Natural killer cell (primary cell): ENCODE measurements at regions not wholly inside any gene's neighbourhood (a gene's known extent, or its start where the extent isn't known, plus 50 kb on each side); places are given as distances from the start of the nearest gene placed in this dataset.
A peak's percentile ranks its signal among the peaks of the same experiment; 100 is the strongest.

Experiments used
- ATAC-seq, 3 donors: fragments of 150-1000 bp in 2 of 3; fragments of 200-7000 bp in 1 of 3; cut with Tn5 transposase; 1 replicate in 1 of 3; 2 replicates in 2 of 3; pipeline ENCODE4 v1.10.0; 2021; ENCODE audit warnings: mild to moderate bottlenecking in 2 of 3, moderate library complexity in 2 of 3
- DNase-seq, 2 donors: peaks; one replicate each; pipeline versions ENCODE4 v3.0.0 to v3.0.0-alpha.2; 2013 to 2021; ENCODE audit warnings: mixed read lengths in 1 of 2
- H3K27ac ChIP-seq: one replicate; pipeline ENCODE4 v1.5.1; 2013; ENCODE audit warnings: mild to moderate bottlenecking, low read length
- H3K27me3 ChIP-seq: one replicate; pipeline ENCODE4 v1.6.1; 2013; ENCODE audit warnings: low read length; ENCODE audit not compliant: control insufficient read depth, insufficient read depth
- H3K36me3 ChIP-seq: one replicate; pipeline ENCODE4 v1.6.1; 2013; ENCODE audit warnings: low read length; ENCODE audit not compliant: control insufficient read depth, insufficient read depth
- H3K4me1 ChIP-seq: one replicate; pipeline ENCODE4 v1.6.1; 2013; ENCODE audit warnings: low read length; ENCODE audit not compliant: control insufficient read depth, insufficient read depth
- H3K4me3 ChIP-seq: one replicate; pipeline ENCODE4 v1.5.1; 2013; ENCODE audit warnings: low read length
- H3K9me3 ChIP-seq: one replicate; pipeline ENCODE4 v1.6.1; 2013; ENCODE audit warnings: low read length; ENCODE audit not compliant: control insufficient read depth, insufficient read depth
- H3K27ac Mint-ChIP-seq, 2 donors: one replicate each; pipeline ENCODE4 v1.8.0; 2022; ENCODE audit warnings: mild to moderate bottlenecking in 2 of 2, mixed read lengths in 2 of 2, moderate library complexity in 1 of 2
- H3K27me3 Mint-ChIP-seq, 2 donors: one replicate each; pipeline ENCODE4 v1.8.0; 2022; ENCODE audit warnings: low read depth in 2 of 2, mixed read lengths in 2 of 2
- H3K36me3 Mint-ChIP-seq: one replicate; pipeline ENCODE4 v1.8.0; 2022; ENCODE audit warnings: mixed read lengths
- H3K4me1 Mint-ChIP-seq, 2 donors: one replicate each; pipeline ENCODE4 v1.8.0; 2022; ENCODE audit warnings: mixed read lengths in 2 of 2
- H3K4me3 Mint-ChIP-seq: one replicate; pipeline ENCODE4 v1.8.0; 2022; ENCODE audit warnings: mild to moderate bottlenecking, moderate library complexity, mixed read lengths
- H3K9me3 Mint-ChIP-seq, 2 donors: one replicate each; pipeline ENCODE4 v1.8.0; 2022; ENCODE audit warnings: mixed read lengths in 2 of 2
- WGBS: methylation state at CpG from one replicate; pipeline ENCODE4 v1.1.7; 2013; ENCODE audit warnings: missing lambda C conversion rate; ENCODE audit not compliant: insufficient coverage; 5-methylcytosine and 5-hydroxymethylcytosine counted together
- intact Hi-C: fragments of 100-400 bp; cut with micrococcal nuclease; formaldehyde crosslinking; loops from one replicate; pipeline ENCODE4 v1.14.2; 2022
- TF ChIP-seq, protein P1 (sequence below): fragments of 200-600 bp; IDR thresholded peaks from one replicate; pipeline ENCODE4 v1.8.0; 2022; ENCODE audit warnings: antibody characterized with exemption

DNA sequence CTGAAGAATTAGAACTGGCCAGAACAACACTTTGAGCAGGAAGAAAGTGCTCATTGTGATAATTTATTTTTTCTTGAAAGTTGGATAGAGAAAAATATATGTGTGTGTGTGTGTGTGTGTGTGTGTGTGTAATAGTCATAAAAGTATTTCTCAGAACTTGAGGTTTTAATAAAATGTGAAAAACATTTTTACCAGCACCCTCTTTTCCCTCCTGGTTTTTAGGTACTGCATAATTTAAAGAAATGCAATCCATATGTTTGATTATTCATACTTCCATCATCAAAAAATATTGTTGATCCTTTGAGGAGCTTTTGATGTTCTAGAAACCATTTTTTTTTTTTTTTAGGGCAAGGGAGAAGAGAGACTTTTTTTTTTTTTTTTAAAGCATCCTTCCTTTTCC lies 66.8 kb upstream of the JUN start:
- DNase-seq (no peak), ATAC-seq (no peak)
- Histone ChIP-seq H3K4me3 (no peak overlapping the region), H3K9me3 (no peaks in the 10 kb centered on the region), H3K27me3 (no peaks in the 10 kb centered on the region), H3K36me3 (no peaks in the 10 kb centered on the region), H3K27ac (no peak overlapping the region), H3K4me1 (peaks cover 5% of the 10 kb centered on the region)
- H3K36me3 Mint-ChIP-seq: no peaks in the 10 kb centered on the region
- H3K9me3 Mint-ChIP-seq: no peaks in the 10 kb centered on the region
- peaks cover 0 to 4% of the 10 kb centered on the region in 2 donors for H3K27me3 Mint-ChIP-seq
- peaks cover 0 to 14% of the 10 kb centered on the region in 2 donors for H3K4me1 Mint-ChIP-seq
- TF ChIP-seq, protein P1, sequence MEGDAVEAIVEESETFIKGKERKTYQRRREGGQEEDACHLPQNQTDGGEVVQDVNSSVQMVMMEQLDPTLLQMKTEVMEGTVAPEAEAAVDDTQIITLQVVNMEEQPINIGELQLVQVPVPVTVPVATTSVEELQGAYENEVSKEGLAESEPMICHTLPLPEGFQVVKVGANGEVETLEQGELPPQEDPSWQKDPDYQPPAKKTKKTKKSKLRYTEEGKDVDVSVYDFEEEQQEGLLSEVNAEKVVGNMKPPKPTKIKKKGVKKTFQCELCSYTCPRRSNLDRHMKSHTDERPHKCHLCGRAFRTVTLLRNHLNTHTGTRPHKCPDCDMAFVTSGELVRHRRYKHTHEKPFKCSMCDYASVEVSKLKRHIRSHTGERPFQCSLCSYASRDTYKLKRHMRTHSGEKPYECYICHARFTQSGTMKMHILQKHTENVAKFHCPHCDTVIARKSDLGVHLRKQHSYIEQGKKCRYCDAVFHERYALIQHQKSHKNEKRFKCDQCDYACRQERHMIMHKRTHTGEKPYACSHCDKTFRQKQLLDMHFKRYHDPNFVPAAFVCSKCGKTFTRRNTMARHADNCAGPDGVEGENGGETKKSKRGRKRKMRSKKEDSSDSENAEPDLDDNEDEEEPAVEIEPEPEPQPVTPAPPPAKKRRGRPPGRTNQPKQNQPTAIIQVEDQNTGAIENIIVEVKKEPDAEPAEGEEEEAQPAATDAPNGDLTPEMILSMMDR: no peak
- no peak overlapping the region for H3K27ac Mint-ChIP-seq
- no peak overlapping the region for H3K4me3 Mint-ChIP-seq
- intact Hi-C loops: no loop called here

DNA sequence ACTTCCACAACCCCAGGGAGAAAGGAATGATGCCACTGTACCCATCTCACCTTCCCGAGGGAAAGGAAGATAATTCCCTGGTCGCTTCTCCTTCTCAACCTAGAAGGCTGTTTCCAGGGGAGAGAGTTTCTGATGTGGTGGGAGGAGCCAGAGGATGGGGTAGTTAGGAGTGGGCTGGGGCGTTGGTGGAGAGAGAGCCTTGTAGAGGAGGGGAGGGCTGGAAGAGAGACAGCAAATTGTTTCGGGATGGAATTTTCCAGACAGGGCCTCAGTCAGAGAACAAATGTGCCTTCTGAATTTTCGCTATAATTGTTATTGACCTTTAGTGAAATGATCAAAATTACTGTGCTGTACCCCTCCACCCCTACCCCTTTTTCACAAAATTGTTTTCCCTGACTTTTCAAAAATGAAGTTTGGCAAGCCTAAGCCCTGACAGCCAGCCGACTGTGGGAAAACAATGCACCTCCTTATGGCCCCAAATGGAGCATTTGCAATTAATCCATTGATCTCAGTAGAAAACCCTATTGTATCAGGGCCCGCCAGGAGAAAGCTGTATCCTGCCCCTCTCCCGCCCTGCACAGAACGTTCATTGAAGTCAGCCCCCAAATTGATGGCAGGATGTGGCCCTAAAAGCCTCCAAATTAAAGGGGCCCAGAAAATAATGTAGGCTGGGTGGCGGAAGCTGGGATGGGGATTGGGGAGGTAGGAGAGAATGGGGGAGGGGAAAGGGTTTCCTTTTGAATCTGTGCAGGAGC lies 69.1 kb upstream of the JUN start:
- no peak for ATAC-seq
- no peaks in the 10 kb centered on the region for H3K36me3 ChIP-seq
- Mint-ChIP-seq H3K27ac (no peak overlapping the region), H3K4me3 (no peak overlapping the region), H3K9me3 (no peaks in the 10 kb centered on the region), H3K4me1 (peaks cover 14 to 32% of the 10 kb centered on the region in 2 donors), H3K36me3 (no peaks in the 10 kb centered on the region), H3K27me3 (peaks cover 0 to 4% of the 10 kb centered on the region in 2 donors)
- TF ChIP-seq, protein P1: no peak
- no peak overlapping the region for H3K4me3 ChIP-seq
- H3K4me1 ChIP-seq: peaks cover 9% of the 10 kb centered on the region
- intact Hi-C loops: no loop called here
- H3K27me3 ChIP-seq: no peaks in the 10 kb centered on the region
- no peaks in the 10 kb centered on the region for H3K9me3 ChIP-seq
- WGBS: 97% methylated on average over 10 of the region's 10 CpGs
- H3K27ac ChIP-seq: no peak overlapping the region
- DNase-seq: no peak

DNA sequence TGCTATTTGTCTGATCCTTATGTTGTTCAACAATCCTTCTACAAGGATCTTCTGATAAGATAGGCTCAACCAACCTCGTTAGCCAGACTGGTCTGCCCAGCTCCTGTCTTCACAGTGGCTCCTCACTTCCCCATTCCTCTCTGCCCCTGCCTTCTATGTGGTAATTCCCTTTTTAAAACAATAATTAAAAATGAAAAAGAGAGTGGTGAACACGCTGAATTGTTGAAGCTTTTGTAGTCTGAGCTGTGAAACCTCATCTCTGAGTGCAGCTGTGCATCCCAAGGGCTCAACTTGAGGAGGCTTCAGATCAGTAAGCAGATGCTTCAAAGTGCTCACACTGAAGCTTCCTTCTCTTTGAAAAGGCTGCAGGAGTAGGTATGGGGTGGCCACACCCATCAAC lies 70.7 kb upstream of the JUN start:
- WGBS: 20% methylated on average over 2 of the region's 2 CpGs
- TF ChIP-seq, protein P1: no peak
- peaks cover 0 to 4% of the 10 kb centered on the region in 2 donors for H3K27me3 Mint-ChIP-seq
- Histone ChIP-seq H3K9me3 (no peaks in the 10 kb centered on the region), H3K4me3 (no peak overlapping the region), H3K27ac (no peak overlapping the region), H3K36me3 (no peaks in the 10 kb centered on the region), H3K4me1 (peaks cover 18% of the 10 kb centered on the region), H3K27me3 (no peaks in the 10 kb centered on the region)
- H3K27ac Mint-ChIP-seq: no peak overlapping the region
- intact Hi-C loops: no loop called here
- H3K4me1 Mint-ChIP-seq: peaks cover 26 to 46% of the 10 kb centered on the region in 2 donors
- no peak overlapping the region for H3K4me3 Mint-ChIP-seq
- H3K9me3 Mint-ChIP-seq: no peaks in the 10 kb centered on the region
- ATAC-seq: no peak
- no peaks in the 10 kb centered on the region for H3K36me3 Mint-ChIP-seq
- peak in 1 of 2 donors; percentile 17 for DNase-seq
